IgD-negative memory B cell (primary cell): ENCODE measurements at regions not wholly inside any gene's neighbourhood (a gene's known extent, or its start where the extent isn't known, plus 50 kb on each side); places are given as distances from the start of the nearest gene placed in this dataset.

Experiments used
- H3K27ac Mint-ChIP-seq, 3 donors: one replicate each; pipeline ENCODE4 v1.8.0; 2020 to 2022; ENCODE audit warnings: mild to moderate bottlenecking in 3 of 3, mixed read lengths in 3 of 3, moderate library complexity in 1 of 3
- H3K27me3 Mint-ChIP-seq: one replicate; pipeline ENCODE4 v1.8.0; 2021; ENCODE audit warnings: mixed read lengths
- H3K36me3 Mint-ChIP-seq: one replicate; pipeline ENCODE4 v1.8.0; 2020; ENCODE audit warnings: mild to moderate bottlenecking, mixed read lengths
- H3K4me1 Mint-ChIP-seq, 3 donors: one replicate each; pipeline ENCODE4 v1.8.0; 2020 to 2022; ENCODE audit warnings: mixed read lengths in 3 of 3, mild to moderate bottlenecking in 1 of 3
- H3K4me3 Mint-ChIP-seq, 4 donors: one replicate each; pipeline ENCODE4 v1.8.0; 2020 to 2022; ENCODE audit warnings: mild to moderate bottlenecking in 4 of 4, mixed read lengths in 4 of 4, moderate library complexity in 3 of 4
- H3K9me3 Mint-ChIP-seq, 3 donors: one replicate each; pipeline ENCODE4 v1.8.0; 2020 to 2021; ENCODE audit warnings: mixed read lengths in 3 of 3, mild to moderate bottlenecking in 1 of 3

- Mint-ChIP-seq H3K4me3 (no peak overlapping the region), H3K27ac (no peak overlapping the region), H3K27me3 (no peaks in the 10 kb centered on the region), H3K9me3 (peaks cover 5 to 9% (median 8%) of the 10 kb centered on the region in 3 donors), H3K36me3 (no peaks in the 10 kb centered on the region), H3K4me1 (no peaks in the 10 kb centered on the region)
Observed at GRCh38 chr1:192022827-192023226, 135.4 kb upstream of the RGS18 start.

- Mint-ChIP-seq H3K27ac (no peak overlapping the region), H3K4me3 (no peak overlapping the region), H3K4me1 (no peaks in the 10 kb centered on the region), H3K36me3 (no peaks in the 10 kb centered on the region), H3K9me3 (peaks cover 4 to 9% (median 7%) of the 10 kb centered on the region in 3 donors), H3K27me3 (no peaks in the 10 kb centered on the region)
Observed at GRCh38 chr1:192024881-192025280, 133.4 kb upstream of the RGS18 start.

GRCh38 chr1:192038567-192038966, 119.7 kb upstream of the RGS18 start:
- Mint-ChIP-seq H3K9me3 (peaks cover 0 to 10% (median 3%) of the 10 kb centered on the region in 3 donors), H3K4me3 (no peak overlapping the region), H3K27me3 (no peaks in the 10 kb centered on the region), H3K36me3 (no peaks in the 10 kb centered on the region), H3K27ac (no peak overlapping the region), H3K4me1 (no peaks in the 10 kb centered on the region)

DNA sequence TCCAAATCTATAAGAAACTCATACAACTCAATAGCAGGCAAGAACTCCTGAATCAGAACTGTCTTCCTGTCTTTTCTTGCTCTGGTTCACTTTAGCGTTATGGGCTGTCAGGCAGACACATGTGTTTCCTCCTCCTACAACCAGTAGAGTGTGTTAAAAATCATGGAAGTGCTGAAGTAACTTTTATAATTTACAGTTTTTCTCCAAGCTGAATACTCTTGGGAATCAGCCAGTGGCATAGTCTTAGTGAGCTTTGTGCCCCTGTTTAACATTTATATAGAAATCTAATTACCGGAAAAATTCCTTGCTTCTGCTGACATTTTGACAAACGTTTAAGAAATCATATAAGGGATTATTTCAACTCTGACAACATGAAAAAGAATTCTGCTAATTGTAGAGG, 113.1 kb upstream of the RGS18 start:
- Mint-ChIP-seq H3K36me3 (no peaks in the 10 kb centered on the region), H3K9me3 (peaks cover 0 to 6% (median 4%) of the 10 kb centered on the region in 3 donors), H3K4me3 (no peak overlapping the region), H3K27ac (no peak overlapping the region), H3K4me1 (no peaks in the 10 kb centered on the region), H3K27me3 (no peaks in the 10 kb centered on the region)

DNA sequence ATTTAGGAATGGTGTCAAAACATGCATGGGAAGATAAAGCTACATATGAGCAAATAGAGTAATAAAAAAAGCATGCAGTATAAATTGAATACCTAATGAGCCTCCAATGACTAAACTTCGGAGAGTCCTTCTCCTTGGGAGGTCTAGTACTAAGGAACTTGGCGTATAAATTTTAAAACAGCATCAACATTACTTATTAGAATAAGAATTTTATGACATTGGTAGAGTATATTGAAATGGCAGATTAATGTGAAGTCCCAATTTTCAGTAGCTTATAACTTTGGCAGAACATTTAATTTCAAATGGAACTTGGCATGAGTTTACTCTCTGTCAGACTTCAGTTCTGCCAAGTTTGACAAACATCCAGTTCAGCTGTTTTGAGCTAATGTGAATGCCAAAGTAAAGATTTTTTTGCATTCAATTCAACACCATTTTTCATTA, 104.7 kb upstream of the RGS18 start:
- no peak overlapping the region for H3K27ac Mint-ChIP-seq
- no peaks in the 10 kb centered on the region for H3K36me3 Mint-ChIP-seq
- H3K9me3 Mint-ChIP-seq, result no peaks in the 10 kb centered on the region
- no peaks in the 10 kb centered on the region for H3K4me1 Mint-ChIP-seq
- no peaks in the 10 kb centered on the region for H3K27me3 Mint-ChIP-seq
- H3K4me3 Mint-ChIP-seq, result no peak overlapping the region

- H3K27me3 Mint-ChIP-seq, result no peaks in the 10 kb centered on the region
- H3K27ac Mint-ChIP-seq, result no peak overlapping the region
- no peaks in the 10 kb centered on the region for H3K4me1 Mint-ChIP-seq
- H3K9me3 Mint-ChIP-seq, result no peaks in the 10 kb centered on the region
- H3K36me3 Mint-ChIP-seq, result no peaks in the 10 kb centered on the region
- H3K4me3 Mint-ChIP-seq, result no peak overlapping the region
Observed at GRCh38 chr1:192057766-192058165, 100.5 kb upstream of the RGS18 start.

- Mint-ChIP-seq H3K27me3 (no peaks in the 10 kb centered on the region), H3K27ac (no peak overlapping the region), H3K9me3 (no peaks in the 10 kb centered on the region), H3K4me1 (no peaks in the 10 kb centered on the region), H3K36me3 (no peaks in the 10 kb centered on the region), H3K4me3 (no peak overlapping the region)
Observed at GRCh38 chr1:192059407-192059806, 98.9 kb upstream of the RGS18 start.

DNA sequence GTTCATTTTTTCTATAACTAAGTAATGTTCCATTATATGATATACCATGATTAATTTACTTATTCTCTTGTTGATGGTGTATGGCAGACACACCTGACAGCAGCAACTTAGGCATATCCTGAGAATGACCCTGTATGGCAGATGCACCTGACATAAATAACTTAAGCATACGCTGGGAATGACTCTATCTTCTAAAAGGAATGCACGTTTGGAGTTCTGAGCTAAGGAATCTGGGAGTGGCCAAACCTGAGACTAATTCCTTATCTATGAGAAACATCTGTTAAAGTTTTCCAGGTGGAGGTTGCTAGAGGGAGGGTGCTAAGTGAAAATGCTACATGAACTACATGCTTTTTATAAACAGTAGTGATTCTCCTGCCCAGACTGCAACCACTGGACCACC, 96.7 kb upstream of the RGS18 start:
- Mint-ChIP-seq H3K4me3 (no peak overlapping the region), H3K36me3 (no peaks in the 10 kb centered on the region), H3K4me1 (no peaks in the 10 kb centered on the region), H3K27ac (no peak overlapping the region), H3K9me3 (peaks cover 0 to 3% (median 1%) of the 10 kb centered on the region in 3 donors), H3K27me3 (no peaks in the 10 kb centered on the region)

GRCh38 chr1:192065087-192065486, 93.2 kb upstream of the RGS18 start:
- Mint-ChIP-seq H3K27me3 (no peaks in the 10 kb centered on the region), H3K4me1 (no peaks in the 10 kb centered on the region), H3K4me3 (no peak overlapping the region), H3K9me3 (peaks cover 0 to 4% (median 3%) of the 10 kb centered on the region in 3 donors), H3K36me3 (no peaks in the 10 kb centered on the region), H3K27ac (no peak overlapping the region)

DNA sequence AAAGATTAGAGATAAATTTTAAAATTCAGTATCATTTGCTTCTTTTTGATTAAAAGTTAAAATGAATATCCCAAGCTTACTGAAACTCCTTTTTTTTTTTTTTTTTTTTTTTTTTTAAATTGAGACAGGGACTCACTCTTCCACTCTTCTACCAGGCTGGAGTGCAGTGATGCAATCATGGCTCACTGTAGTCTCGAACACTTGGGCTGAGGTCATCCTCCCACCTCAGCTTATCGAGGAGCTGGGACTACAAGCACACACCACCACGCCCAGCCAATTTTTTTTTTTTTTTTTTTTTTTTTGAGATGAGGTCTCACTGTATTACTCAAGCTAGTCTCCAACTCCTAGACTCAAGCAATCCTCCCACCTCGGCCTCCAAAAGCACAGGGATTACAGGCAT, 92.1 kb upstream of the RGS18 start:
- Mint-ChIP-seq H3K27ac (no peak overlapping the region), H3K9me3 (peaks cover 0 to 4% (median 4%) of the 10 kb centered on the region in 3 donors), H3K36me3 (no peaks in the 10 kb centered on the region), H3K4me1 (no peaks in the 10 kb centered on the region), H3K27me3 (no peaks in the 10 kb centered on the region), H3K4me3 (no peak overlapping the region)

GRCh38 chr1:192067360-192067759, 90.9 kb upstream of the RGS18 start:
- no peak overlapping the region for H3K4me3 Mint-ChIP-seq
- H3K27me3 Mint-ChIP-seq, result no peaks in the 10 kb centered on the region
- no peaks in the 10 kb centered on the region for H3K36me3 Mint-ChIP-seq
- H3K27ac Mint-ChIP-seq, result no peak overlapping the region
- no peaks in the 10 kb centered on the region for H3K4me1 Mint-ChIP-seq
- H3K9me3 Mint-ChIP-seq, result peaks cover 0 to 4% (median 4%) of the 10 kb centered on the region in 3 donors

DNA sequence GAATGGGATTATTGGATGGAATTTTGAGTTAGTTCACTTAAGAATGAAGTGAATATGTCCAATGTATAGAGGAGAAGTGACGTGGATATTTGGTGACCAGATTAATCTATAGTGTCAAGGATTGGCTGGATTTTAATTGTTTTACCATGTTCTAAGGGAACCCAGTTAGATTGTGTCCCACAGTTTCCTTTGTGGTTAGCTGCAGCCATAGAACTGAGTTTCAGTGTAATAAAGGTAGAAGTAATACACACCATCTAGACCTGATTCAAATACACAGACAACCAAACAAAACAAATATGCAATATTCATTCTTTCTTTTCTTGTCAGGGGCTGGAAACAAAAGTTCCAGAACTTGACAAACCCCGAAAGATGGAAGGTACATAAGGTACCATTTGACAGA, 88.0 kb upstream of the RGS18 start:
- H3K27me3 Mint-ChIP-seq, result no peaks in the 10 kb centered on the region
- no peaks in the 10 kb centered on the region for H3K4me1 Mint-ChIP-seq
- H3K9me3 Mint-ChIP-seq, result peaks cover 0 to 4% (median 1%) of the 10 kb centered on the region in 3 donors
- no peaks in the 10 kb centered on the region for H3K36me3 Mint-ChIP-seq
- no peak overlapping the region for H3K27ac Mint-ChIP-seq
- no peak overlapping the region for H3K4me3 Mint-ChIP-seq

GRCh38 chr1:192080684-192081083, 77.6 kb upstream of the RGS18 start:
- Mint-ChIP-seq H3K9me3 (peaks cover 0 to 4% (median 2%) of the 10 kb centered on the region in 3 donors), H3K36me3 (no peaks in the 10 kb centered on the region), H3K27me3 (no peaks in the 10 kb centered on the region), H3K4me3 (no peak overlapping the region), H3K27ac (no peak overlapping the region), H3K4me1 (no peaks in the 10 kb centered on the region)

DNA sequence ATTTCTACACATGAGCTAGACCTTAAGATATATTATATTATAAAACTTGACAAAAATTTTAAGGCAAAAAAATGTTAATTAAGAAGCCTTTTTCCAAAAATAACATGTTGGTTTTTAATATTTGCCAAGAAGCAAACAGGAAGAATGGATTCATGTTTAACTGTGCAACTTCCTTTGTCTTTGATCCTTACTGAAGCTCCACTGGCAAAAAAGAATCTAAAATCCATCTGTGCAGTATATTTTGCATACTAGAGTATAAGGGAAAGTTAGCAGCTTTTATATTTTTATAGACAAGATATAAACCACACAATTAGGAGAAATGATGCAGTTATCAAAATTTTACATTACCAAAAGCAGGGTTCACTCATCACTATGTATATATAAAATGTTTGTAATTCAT, 76.9 kb upstream of the RGS18 start:
- Mint-ChIP-seq H3K27ac (no peak overlapping the region), H3K9me3 (peaks cover 0 to 4% (median 2%) of the 10 kb centered on the region in 3 donors), H3K27me3 (no peaks in the 10 kb centered on the region), H3K4me3 (no peak overlapping the region), H3K36me3 (no peaks in the 10 kb centered on the region), H3K4me1 (no peaks in the 10 kb centered on the region)

- Mint-ChIP-seq H3K27me3 (no peaks in the 10 kb centered on the region), H3K4me3 (no peak overlapping the region), H3K4me1 (no peaks in the 10 kb centered on the region), H3K9me3 (peaks cover 0 to 5% (median 2%) of the 10 kb centered on the region in 3 donors), H3K36me3 (no peaks in the 10 kb centered on the region), H3K27ac (no peak overlapping the region)
Observed at GRCh38 chr1:192086644-192087043, 71.6 kb upstream of the RGS18 start.

DNA sequence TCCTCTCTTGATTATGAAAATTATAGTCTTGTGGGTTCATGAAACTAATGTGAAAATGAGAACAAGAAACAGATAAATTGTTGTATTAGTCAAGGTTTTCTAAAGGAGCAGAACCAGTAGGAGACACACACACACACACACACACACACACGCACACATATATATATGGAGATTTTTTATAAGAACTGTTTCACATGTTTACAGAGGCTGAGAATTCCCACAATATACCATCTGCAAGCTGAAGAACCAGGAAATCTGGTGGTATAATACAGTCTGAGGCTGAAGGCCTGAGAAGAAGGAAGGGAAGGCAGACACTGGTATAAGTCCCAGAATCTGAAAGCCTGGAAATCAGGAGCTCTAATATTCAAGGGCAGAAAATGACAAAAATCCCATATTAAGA, 70.9 kb upstream of the RGS18 start:
- no peaks in the 10 kb centered on the region for H3K27me3 Mint-ChIP-seq
- no peaks in the 10 kb centered on the region for H3K36me3 Mint-ChIP-seq

GRCh38 chr1:192088496-192088895, 69.8 kb upstream of the RGS18 start:
- H3K36me3 Mint-ChIP-seq, result no peaks in the 10 kb centered on the region
- no peak overlapping the region for H3K27ac Mint-ChIP-seq
- no peaks in the 10 kb centered on the region for H3K4me1 Mint-ChIP-seq
- no peak overlapping the region for H3K4me3 Mint-ChIP-seq
- no peaks in the 10 kb centered on the region for H3K27me3 Mint-ChIP-seq
- peaks cover 0 to 12% (median 4%) of the 10 kb centered on the region in 3 donors for H3K9me3 Mint-ChIP-seq

More for the DNA sequence above, 70.9 kb upstream of the RGS18 start:
- H3K27ac Mint-ChIP-seq, result no peak overlapping the region
- H3K4me3 Mint-ChIP-seq, result no peak overlapping the region
- no peaks in the 10 kb centered on the region for H3K4me1 Mint-ChIP-seq
- peaks cover 0 to 12% (median 4%) of the 10 kb centered on the region in 3 donors for H3K9me3 Mint-ChIP-seq
